Calu3 (cell line): ENCODE measurements at regions not wholly inside any gene's neighbourhood (a gene's known extent, or its start where the extent isn't known, plus 50 kb on each side); places are given as distances from the start of the nearest gene placed in this dataset.

ENCODE experiments used
- BruUV-seq: library from RNA; stranded (reverse); fragments of 400-500 nt; replicated peaks from 2 replicates; lab custom pipeline; 2021; lab: Mats Ljungman, UMichigan
- CTCF ChIA-PET: fragments of 300-600 bp; sonication (Branson Sonifier 250); formaldehyde crosslinking; loops from one replicate; lab custom pipeline; 2022; ENCODE audit warnings: antibody characterized with exemption; lab: Charles Lee
- DNase-seq: peaks from one replicate; pipeline ENCODE4 v3.0.0; 2022
- H3K27ac Mint-ChIP-seq: one replicate; pipeline ENCODE4 v1.8.0; 2022; ENCODE audit warnings: mixed read lengths; ENCODE audit not compliant: unreplicated experiment
- H3K27me3 Mint-ChIP-seq: one replicate; pipeline ENCODE4 v1.8.0; 2022; ENCODE audit warnings: mixed read lengths; ENCODE audit not compliant: unreplicated experiment
- H3K36me3 Mint-ChIP-seq: one replicate; pipeline ENCODE4 v1.8.0; 2022; ENCODE audit warnings: mild to moderate bottlenecking, moderate library complexity, mixed read lengths; ENCODE audit not compliant: insufficient read depth, unreplicated experiment
- H3K4me1 Mint-ChIP-seq: one replicate; pipeline ENCODE4 v1.8.0; 2022; ENCODE audit warnings: mild to moderate bottlenecking, low read depth, mixed read lengths; ENCODE audit not compliant: unreplicated experiment
- H3K4me3 Mint-ChIP-seq: one replicate; pipeline ENCODE4 v1.8.0; 2022; ENCODE audit warnings: mild to moderate bottlenecking, low read depth, moderate library complexity, mixed read lengths; ENCODE audit not compliant: unreplicated experiment
- H3K9me3 Mint-ChIP-seq: one replicate; pipeline ENCODE4 v1.8.0; 2022; ENCODE audit warnings: low read depth, mixed read lengths; ENCODE audit not compliant: unreplicated experiment
- intact Hi-C: fragments of 100-400 bp; cut with micrococcal nuclease; formaldehyde crosslinking; loops from one replicate; pipeline ENCODE4 v1.10.0; 2022; ENCODE audit not compliant: unreplicated experiment
- TF ChIP-seq, protein P1 (sequence below): fragments of 200-600 bp; IDR thresholded peaks from one replicate; pipeline ENCODE4 v1.8.0; 2022; ENCODE audit warnings: antibody characterized with exemption; ENCODE audit not compliant: unreplicated experiment

DNA sequence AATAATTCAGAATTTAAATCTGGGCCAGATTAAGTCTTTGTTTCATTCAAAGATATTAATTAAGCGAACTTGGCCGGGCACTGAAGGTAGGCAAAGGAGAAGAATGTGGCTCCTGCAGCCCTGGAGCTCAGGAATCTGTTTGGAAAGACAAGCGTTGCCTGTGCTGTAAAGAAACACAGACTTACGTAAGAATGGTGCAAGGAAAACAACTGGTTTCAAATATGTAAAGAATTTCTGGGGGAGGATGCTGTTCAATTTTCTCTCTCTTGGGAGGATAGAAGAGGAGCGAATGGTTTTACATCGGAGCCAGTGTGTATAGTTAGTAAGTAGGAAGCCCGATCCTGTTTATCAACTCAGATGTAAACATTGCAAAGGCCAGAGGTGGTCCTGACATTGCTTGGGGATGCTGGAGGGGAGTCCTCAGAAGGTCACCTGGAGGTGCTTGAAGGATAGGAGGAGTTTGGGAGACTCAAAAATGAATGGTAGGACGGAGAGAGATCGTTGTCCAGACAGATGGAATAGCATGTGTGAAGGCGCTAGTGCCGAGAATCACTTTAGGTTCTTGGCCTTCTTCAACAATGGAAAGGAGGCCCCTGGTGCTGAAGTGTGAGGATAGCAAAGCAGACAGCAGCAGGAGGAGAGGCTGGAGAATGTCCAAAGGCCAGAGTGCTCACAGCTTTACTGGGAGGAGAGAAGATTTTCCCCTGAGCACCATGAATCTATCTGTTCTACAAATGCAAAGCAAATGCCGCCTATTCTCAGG is 456.1 kb downstream of the LPIN1 start:
- Mint-ChIP-seq H3K4me3 (no peak overlapping the region), H3K4me1 (no peaks in the 10 kb centered on the region), H3K9me3 (no peaks in the 10 kb centered on the region), H3K27me3 (peaks cover 60% of the 10 kb centered on the region), H3K27ac (no peak overlapping the region), H3K36me3 (no peaks in the 10 kb centered on the region)
- TF ChIP-seq, protein P1, sequence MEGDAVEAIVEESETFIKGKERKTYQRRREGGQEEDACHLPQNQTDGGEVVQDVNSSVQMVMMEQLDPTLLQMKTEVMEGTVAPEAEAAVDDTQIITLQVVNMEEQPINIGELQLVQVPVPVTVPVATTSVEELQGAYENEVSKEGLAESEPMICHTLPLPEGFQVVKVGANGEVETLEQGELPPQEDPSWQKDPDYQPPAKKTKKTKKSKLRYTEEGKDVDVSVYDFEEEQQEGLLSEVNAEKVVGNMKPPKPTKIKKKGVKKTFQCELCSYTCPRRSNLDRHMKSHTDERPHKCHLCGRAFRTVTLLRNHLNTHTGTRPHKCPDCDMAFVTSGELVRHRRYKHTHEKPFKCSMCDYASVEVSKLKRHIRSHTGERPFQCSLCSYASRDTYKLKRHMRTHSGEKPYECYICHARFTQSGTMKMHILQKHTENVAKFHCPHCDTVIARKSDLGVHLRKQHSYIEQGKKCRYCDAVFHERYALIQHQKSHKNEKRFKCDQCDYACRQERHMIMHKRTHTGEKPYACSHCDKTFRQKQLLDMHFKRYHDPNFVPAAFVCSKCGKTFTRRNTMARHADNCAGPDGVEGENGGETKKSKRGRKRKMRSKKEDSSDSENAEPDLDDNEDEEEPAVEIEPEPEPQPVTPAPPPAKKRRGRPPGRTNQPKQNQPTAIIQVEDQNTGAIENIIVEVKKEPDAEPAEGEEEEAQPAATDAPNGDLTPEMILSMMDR = no peak
- BruUV-seq = no TSS peak
- CTCF ChIA-PET = interaction anchor here (0.9 kb wide), 1 partner anchor 12 kb away, joined by 3 read pairs; no protein-coding TSS in a partner anchor
- DNase-seq = no peak
- intact Hi-C loops = no loop called here

DNA sequence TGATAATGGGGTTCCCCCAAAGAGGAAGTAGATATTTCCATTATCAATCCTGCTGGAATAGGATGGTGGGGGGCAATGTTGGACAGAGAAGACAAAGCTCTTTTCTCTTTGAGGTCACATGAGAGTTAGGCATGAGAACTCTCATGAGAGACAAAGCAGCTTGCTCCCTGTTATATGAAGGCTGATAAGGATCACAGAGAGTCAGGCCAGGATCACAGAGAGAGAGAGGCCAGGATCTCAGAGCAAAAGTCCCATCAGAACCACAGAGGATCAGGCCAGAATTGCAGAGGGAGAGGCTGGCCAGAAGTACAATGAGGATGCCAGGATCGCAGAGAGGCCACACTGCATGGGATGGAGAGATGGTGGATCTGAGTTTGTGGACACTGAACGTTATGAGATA is 457.1 kb downstream of the LPIN1 start:
- no peak for DNase-seq
- CTCF ChIA-PET = interaction anchor here (0.9 kb wide), 1 partner anchor 11 kb away, joined by 3 read pairs; no protein-coding TSS in a partner anchor
- peaks cover 50% of the 10 kb centered on the region for H3K27me3 Mint-ChIP-seq
- TF ChIP-seq, protein P1 = no peak
- no peaks in the 10 kb centered on the region for H3K36me3 Mint-ChIP-seq
- intact Hi-C loops = no loop called here
- no peaks in the 10 kb centered on the region for H3K9me3 Mint-ChIP-seq
- H3K4me1 Mint-ChIP-seq = no peaks in the 10 kb centered on the region
- H3K27ac Mint-ChIP-seq = no peak overlapping the region
- no peak overlapping the region for H3K4me3 Mint-ChIP-seq
- BruUV-seq = no TSS peak

DNA sequence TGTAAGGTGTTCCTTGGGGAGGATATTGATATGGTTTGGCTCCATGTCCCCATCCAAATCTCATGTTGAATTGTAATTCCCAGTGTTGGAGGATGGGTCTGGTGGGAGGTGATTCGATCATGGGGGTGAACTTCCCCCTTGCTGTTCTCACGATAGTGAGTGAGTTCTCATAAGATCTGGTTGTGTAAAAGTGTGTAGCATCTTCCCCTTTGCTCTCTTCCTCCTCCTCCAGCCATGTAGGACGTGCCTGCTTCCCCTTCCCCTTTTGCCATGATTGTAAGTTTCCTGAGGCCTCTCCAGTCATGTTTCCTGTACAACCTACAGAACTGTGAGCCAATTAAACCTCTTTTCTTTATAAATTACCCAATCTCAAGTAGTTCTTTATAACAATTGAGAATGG is 458.7 kb downstream of the LPIN1 start:
- BruUV-seq = no TSS peak
- no peaks in the 10 kb centered on the region for H3K9me3 Mint-ChIP-seq
- no peaks in the 10 kb centered on the region for H3K4me1 Mint-ChIP-seq
- H3K27me3 Mint-ChIP-seq = peaks cover 46% of the 10 kb centered on the region
- H3K36me3 Mint-ChIP-seq = no peaks in the 10 kb centered on the region
- no peak overlapping the region for H3K4me3 Mint-ChIP-seq
- no peak for DNase-seq
- no peak overlapping the region for H3K27ac Mint-ChIP-seq
- CTCF ChIA-PET = no interaction called here
- intact Hi-C loops = no loop called here
- TF ChIP-seq, protein P1 = no peak

DNA sequence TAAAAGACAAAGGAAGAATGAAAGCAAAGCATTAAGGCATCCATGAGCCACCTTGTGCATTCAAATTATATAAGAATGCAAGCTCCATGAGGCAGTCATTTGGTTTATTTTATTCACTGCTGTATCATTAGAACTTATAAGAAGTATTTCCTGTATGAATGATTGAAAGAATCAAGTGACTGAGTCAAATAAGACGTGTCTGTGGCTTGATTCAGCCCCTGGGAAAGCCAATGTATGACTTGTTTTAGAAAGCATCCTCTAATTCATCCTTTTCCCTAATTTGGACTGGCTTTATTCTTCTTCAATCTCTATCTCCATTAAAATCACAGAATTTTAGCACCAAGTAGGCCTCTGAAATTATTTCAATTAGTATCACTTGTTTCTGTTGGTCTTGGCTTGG is 461.1 kb downstream of the LPIN1 start:
- no peak for DNase-seq
- intact Hi-C loops = no loop called here
- TF ChIP-seq, protein P1 = no peak
- no peaks in the 10 kb centered on the region for H3K4me1 Mint-ChIP-seq
- no peaks in the 10 kb centered on the region for H3K9me3 Mint-ChIP-seq
- CTCF ChIA-PET = no interaction called here
- no peaks in the 10 kb centered on the region for H3K36me3 Mint-ChIP-seq
- peaks cover 33% of the 10 kb centered on the region for H3K27me3 Mint-ChIP-seq
- H3K27ac Mint-ChIP-seq = no peak overlapping the region
- no TSS peak for BruUV-seq
- no peak overlapping the region for H3K4me3 Mint-ChIP-seq
